SH-SY5Y (cell line): ENCODE measurements at regions not wholly inside any gene's neighbourhood (a gene's known extent, or its start where the extent isn't known, plus 50 kb on each side); places are given as distances from the start of the nearest gene placed in this dataset.

ENCODE experiments used
- GATA2 ChIP-seq: IDR thresholded peaks from 2 replicates; pipeline ENCODE4 v1.6.1; 2011; ENCODE audit warnings: mild to moderate bottlenecking, low read depth, low read length
- GATA3 ChIP-seq: IDR thresholded peaks from 2 replicates; pipeline ENCODE4 v1.6.1; 2011; ENCODE audit warnings: low read depth, mild to moderate bottlenecking, low read length, moderate library complexity

DNA sequence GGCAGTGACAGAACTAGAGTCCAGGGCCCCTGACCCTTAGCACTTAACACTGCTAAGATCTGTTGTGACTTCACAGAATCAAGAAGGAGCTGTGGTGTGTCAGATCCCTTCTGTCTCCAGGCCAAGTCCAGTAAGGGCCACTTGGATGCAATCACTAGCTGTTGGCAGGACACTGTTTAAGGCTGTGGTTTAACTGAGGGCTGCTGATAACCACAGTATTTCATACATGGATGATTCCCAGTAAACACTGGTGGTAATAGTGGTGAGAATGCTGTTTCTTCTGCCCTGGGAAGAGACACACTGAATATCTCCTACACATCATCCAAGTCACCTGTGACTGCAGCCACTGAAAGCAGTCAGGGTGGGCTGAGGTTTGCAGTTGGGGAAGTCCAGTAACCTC lies 77.7 kb upstream of the FBXO11 start:
- TF ChIP-seq GATA2 (no peak), GATA3 (no peak)
